ENCODE measurements at regions not wholly inside any gene's neighbourhood (a gene's known extent, or its start where the extent isn't known, plus 50 kb on each side); places are given as distances from the start of the nearest gene placed in this dataset.

DNA sequence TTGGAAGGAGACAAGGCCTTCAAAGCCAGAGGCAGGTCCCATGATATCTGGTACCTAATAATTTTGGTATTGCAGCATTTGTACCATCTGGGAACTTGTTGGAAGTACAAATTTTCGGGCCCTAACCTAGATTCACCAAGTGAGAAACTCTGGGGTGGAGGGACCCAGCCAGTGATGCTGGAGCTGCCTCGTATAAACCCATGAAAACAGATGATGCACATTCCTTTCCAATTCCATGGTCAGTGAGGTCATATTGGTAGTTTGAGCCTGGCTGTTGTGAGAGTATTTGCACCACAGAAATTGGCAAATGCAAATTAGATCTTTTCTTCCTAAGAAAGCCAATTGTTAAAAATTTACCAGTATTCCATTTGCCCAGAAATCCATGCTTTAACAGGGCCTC, 269.6 kb upstream of the PLXNA2 start:
- H3K27me3 Mint-ChIP-seq (ENCODE audit: low read depth) = peaks cover 6% of the 10 kb centered on the region
- peaks cover 5% of the 10 kb centered on the region for H3K9me3 Mint-ChIP-seq (ENCODE audit: low read depth)
- TF ChIP-seq, protein P1, sequence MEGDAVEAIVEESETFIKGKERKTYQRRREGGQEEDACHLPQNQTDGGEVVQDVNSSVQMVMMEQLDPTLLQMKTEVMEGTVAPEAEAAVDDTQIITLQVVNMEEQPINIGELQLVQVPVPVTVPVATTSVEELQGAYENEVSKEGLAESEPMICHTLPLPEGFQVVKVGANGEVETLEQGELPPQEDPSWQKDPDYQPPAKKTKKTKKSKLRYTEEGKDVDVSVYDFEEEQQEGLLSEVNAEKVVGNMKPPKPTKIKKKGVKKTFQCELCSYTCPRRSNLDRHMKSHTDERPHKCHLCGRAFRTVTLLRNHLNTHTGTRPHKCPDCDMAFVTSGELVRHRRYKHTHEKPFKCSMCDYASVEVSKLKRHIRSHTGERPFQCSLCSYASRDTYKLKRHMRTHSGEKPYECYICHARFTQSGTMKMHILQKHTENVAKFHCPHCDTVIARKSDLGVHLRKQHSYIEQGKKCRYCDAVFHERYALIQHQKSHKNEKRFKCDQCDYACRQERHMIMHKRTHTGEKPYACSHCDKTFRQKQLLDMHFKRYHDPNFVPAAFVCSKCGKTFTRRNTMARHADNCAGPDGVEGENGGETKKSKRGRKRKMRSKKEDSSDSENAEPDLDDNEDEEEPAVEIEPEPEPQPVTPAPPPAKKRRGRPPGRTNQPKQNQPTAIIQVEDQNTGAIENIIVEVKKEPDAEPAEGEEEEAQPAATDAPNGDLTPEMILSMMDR (IDR thresholded peaks at IDR 0.05) = no peak
- DNase-seq (ENCODE audit: low spot score) = no peak
- no peak overlapping the region for H3K27ac Mint-ChIP-seq (ENCODE audit: unreplicated experiment)
- peaks cover 5% of the 10 kb centered on the region for H3K4me1 Mint-ChIP-seq (ENCODE audit: low read depth)
- no peaks in the 10 kb centered on the region for H3K36me3 Mint-ChIP-seq (ENCODE audit: low read depth)
- no peak overlapping the region for H3K4me3 Mint-ChIP-seq (ENCODE audit: unreplicated experiment)

DNA sequence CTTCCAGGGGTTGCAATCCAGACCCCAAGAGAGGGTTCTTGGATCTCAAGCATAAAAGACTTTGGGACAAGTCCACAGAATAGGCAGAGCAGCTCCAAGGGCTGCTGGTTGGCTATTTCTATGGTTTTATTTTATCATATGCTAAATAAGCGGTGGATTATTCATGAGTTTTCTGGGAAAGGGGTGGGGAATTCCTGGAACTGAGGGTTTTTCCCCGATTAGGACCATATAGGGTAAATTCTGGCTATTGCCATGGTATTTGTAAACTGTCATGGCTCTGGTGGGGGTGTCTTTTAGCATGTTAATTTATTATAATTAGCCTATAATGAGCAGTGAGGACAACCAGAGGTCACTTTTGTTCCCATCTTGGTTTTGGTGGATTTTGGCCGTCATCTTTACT, 270.9 kb upstream of the PLXNA2 start:
- Mint-ChIP-seq H3K4me1 (ENCODE audit: low read depth) (peaks cover 3% of the 10 kb centered on the region), H3K36me3 (ENCODE audit: low read depth) (no peaks in the 10 kb centered on the region), H3K4me3 (ENCODE audit: unreplicated experiment) (no peak overlapping the region), H3K9me3 (ENCODE audit: low read depth) (peaks cover 5% of the 10 kb centered on the region), H3K27me3 (ENCODE audit: low read depth) (peaks cover 8% of the 10 kb centered on the region), H3K27ac (ENCODE audit: unreplicated experiment) (no peak overlapping the region)
- DNase-seq (ENCODE audit: low spot score) = no peak
- TF ChIP-seq, protein P1 (IDR thresholded peaks at IDR 0.05) = no peak

DNA sequence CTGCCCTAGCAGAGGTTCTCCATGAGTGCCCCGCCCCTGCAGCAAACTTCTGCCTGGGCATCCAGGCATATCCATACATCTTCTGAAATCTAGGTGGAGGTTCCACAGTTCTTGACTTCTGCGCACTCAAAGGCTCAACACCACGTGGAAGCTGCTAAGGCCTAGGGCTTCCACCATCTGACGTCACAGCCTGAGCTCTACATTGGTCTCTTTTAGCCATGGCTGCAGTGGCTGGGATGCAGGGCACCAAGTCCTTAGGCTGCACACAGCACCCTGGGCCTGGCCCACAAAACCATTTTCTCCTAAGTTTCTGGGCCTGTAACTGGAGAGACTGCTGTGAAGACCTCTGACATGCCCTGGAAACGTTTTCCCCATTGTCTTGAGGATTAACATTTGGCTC, 272.6 kb upstream of the PLXNA2 start:
- Mint-ChIP-seq H3K4me1 (ENCODE audit: low read depth) (no peaks in the 10 kb centered on the region), H3K36me3 (ENCODE audit: low read depth) (no peaks in the 10 kb centered on the region), H3K27ac (ENCODE audit: unreplicated experiment) (no peak overlapping the region)

DNA sequence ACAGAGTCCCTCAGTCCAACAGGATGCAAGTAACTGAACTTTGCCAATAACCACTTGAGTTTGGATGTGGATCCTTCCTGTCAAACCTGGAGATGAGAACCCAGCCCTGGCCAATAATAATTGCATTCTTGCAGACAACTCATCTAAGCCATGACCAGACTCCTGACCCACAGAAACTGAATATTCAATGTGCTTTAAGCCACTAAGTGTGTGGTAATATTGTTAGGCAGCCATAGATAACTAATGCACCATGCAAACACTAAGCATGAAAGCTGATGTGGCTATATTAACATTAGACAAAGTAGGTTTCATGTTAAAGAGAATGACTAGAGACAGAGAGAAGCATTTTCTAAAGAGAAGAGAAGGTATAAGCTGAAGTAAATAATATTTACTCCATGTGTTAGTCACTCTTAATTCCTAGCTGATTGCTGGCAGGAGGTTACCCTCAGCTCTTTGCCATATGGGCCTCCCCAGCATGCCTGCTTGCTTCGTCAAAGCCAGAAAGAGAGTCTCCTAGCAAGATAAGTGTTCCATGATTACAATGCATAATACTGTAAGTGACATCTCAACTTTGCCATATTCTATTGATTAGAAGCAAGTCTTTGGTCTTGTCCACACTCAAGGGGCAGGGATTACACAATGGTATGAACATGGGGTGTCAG, 276.4 kb upstream of the PLXNA2 start:
- no peak overlapping the region for H3K4me3 Mint-ChIP-seq (ENCODE audit: unreplicated experiment)
- no peak for DNase-seq (ENCODE audit: low spot score)
- no peak overlapping the region for H3K27ac Mint-ChIP-seq (ENCODE audit: unreplicated experiment)

More for the DNA sequence above, 272.6 kb upstream of the PLXNA2 start:
- Mint-ChIP-seq H3K9me3 (ENCODE audit: low read depth) (peaks cover 5% of the 10 kb centered on the region), H3K27me3 (ENCODE audit: low read depth) (peaks cover 8% of the 10 kb centered on the region), H3K4me3 (ENCODE audit: unreplicated experiment) (no peak overlapping the region)
- TF ChIP-seq, protein P1 (IDR thresholded peaks at IDR 0.05) = no peak
- no peak for DNase-seq (ENCODE audit: low spot score)

DNA sequence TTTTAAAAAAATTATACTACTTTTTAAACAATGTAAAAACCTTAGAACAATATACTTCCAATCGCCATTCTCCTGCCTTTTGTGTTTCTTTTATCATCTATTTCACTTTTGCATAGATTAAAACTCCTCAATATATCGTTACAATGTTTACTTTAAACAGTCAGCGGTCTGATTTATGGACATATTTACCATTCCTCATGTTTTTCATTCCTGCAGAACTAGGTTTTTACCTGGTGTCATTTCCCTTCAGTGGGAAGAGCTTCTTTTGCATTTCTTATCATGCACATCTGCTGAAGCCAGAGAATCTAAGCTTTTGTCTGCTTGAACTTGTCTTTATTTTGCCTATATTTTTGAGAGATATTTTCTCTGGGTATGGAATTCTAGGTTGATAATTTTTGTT, 277.4 kb upstream of the PLXNA2 start:
- no peak overlapping the region for H3K27ac Mint-ChIP-seq (ENCODE audit: unreplicated experiment)
- TF ChIP-seq, protein P1 (IDR thresholded peaks at IDR 0.05) = no peak
- peaks cover 2% of the 10 kb centered on the region for H3K36me3 Mint-ChIP-seq (ENCODE audit: low read depth)
- H3K4me3 Mint-ChIP-seq (ENCODE audit: unreplicated experiment) = no peak overlapping the region
- no peak for DNase-seq (ENCODE audit: low spot score)
- no peaks in the 10 kb centered on the region for H3K4me1 Mint-ChIP-seq (ENCODE audit: low read depth)
- H3K9me3 Mint-ChIP-seq (ENCODE audit: low read depth) = peaks cover 5% of the 10 kb centered on the region
- H3K27me3 Mint-ChIP-seq (ENCODE audit: low read depth) = peaks cover 10% of the 10 kb centered on the region

More for the DNA sequence above, 276.4 kb upstream of the PLXNA2 start:
- Mint-ChIP-seq H3K27me3 (ENCODE audit: low read depth) (peaks cover 6% of the 10 kb centered on the region), H3K4me1 (ENCODE audit: low read depth) (no peaks in the 10 kb centered on the region), H3K36me3 (ENCODE audit: low read depth) (no peaks in the 10 kb centered on the region), H3K9me3 (ENCODE audit: low read depth) (peaks cover 5% of the 10 kb centered on the region)
- TF ChIP-seq, protein P1 (IDR thresholded peaks at IDR 0.05) = no peak
